HG03565 (cell line): ENCODE measurements at regions not wholly inside any gene's neighbourhood (a gene's known extent, or its start where the extent isn't known, plus 50 kb on each side); places are given as distances from the start of the nearest gene placed in this dataset.

ENCODE experiments used
- ATAC-seq: cut with Tn5 transposase; IDR thresholded peaks from one replicate; pipeline ENCODE4 v1.9.1; 2021; ENCODE audit warnings: mild to moderate bottlenecking, moderate library complexity; ENCODE audit not compliant: unreplicated experiment

DNA sequence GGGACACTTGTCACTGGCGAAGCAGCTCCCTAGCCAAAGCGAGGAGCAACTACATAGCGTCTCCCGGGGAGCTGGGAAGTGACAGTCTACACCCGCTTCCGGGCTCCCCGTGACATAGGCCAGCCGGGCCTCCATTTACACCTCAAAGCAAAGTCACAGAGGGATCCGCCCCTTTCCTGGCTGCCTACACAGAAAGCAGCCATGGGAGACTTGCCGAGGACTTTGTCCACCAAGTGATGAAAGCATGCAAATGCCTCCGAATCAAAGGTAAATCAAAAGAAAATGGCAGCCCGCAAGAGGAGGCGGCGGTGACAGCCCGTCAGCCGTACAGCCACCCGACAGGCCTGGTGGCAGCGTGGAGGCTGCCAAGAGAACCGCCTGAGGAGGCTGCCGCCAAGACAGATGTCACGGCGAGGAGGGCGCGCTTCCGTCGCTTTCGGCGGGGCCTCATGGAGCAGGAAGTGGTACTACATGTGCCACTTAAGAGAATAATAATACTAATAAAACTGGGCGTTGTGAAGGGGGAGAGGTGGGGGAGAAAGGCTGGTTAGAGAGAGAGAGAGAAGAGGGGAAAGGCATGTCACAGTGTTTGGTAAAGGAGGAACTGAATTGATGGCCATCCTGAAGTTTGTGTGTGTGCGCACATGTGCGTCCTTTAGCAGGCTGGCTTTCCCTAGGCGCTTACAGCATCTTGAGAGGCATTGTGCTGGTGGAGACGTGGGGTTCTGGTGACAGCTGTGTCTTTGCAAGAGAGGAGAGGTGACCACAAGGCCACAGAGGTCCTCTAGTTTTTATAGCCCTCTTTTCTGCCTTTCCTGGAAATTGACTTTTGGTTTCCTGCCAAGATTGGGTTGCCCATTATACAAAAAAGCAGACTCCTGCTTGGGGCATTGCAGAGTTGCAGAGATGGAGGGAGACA lies 661.7 kb downstream of the VRK1 start:
- ATAC-seq = no peak

DNA sequence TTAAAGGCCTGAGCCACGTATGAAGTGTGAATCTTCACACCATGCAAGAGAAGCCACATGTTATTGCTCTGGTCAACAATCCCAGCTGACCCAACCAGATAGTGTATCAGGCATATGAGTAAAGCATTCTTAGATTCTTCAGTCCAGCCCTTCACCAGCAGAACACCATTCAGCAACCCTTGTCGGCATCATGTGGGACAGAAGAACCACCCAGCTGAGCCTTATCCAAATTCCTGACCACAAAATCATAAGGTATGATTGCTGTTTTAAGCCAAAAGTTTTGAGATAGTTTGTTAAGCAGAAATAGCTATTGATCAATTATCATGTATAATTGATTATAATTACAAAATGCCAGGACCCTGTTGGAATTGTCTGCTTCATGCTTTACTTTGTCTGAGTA lies 664.9 kb downstream of the VRK1 start:
- no peak for ATAC-seq

DNA sequence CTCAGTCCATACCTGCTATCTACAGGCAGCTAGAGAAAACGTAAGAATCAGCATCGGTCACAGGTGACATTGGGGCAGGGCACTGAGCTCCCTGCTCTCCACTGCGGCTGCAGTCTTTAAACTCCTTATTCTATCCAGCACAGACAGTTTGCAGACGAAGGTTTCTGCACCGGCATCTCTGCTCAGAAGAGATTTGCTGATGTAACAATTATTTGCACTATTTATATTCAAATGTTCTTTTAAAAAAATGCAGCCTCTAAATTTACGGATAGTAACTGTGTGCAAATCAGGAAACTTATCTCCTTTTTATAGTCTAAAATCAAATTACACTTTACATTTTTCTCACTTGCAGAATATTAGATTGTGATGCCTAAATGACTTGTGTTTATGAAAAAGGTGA lies 671.0 kb downstream of the VRK1 start:
- no peak for ATAC-seq

DNA sequence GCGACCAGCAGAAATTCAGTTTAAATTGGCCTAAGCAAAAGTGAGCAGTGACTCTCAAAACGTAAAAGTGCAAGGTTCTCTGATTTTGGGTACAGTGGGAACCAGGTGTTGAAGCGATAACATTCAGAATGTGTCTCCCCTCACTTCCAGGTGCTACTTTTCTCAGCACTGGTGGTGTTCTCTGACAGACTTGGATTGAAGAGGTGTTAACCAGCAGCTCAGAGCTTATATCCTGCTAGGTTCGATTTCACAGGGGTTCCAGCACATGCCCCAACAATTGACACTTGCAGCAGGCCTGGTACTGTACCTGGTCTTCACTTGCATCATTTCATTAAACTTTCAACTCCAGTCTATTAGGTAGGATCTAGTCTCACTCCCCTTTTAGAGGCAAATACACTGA lies 680.2 kb downstream of the VRK1 start:
- ATAC-seq = no peak

DNA sequence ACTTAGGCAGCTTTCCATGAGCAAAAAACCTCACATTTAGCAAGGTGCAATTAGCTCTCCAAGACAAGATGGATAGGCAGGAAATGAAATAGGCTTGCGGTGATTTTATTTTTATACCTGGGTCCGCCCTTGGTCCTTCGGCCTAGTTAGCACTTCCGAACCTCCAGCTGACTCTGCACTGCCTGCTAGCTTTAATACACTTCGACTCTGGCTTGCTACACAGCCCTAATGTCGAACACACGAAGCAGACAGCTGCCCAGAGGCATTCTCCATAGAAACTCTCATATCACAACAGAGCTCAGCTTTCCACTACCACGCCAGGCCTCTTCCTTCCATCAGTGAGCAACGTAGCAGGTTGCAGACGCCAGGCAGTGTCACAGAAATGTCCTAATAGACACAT lies 688.0 kb downstream of the VRK1 start:
- no peak for ATAC-seq

DNA sequence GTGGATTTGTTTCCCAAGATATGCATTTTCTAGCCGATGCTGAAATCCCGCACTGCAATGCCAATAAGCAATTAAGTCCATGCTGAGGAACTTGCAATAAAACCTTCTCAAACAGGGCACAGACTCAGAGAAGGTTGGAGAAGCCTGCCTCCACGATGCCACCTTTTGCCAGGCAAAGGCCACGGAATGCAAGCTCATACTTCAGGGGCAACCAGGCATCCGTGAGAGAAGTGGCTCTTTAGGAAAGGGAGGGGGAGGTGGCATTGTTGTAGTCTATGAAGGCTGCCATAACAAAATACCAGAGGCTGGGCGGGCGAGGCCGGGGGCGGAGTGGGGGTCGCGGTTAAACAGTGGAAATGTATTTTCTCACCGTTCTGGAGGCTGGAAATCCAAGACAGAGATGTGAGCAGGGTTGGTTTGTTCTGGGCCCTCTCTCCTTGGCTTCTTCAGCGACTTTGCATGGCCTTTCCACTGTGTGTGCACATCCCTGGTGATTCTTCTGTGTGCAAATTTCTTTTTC lies 689.5 kb downstream of the VRK1 start:
- ATAC-seq = no peak

DNA sequence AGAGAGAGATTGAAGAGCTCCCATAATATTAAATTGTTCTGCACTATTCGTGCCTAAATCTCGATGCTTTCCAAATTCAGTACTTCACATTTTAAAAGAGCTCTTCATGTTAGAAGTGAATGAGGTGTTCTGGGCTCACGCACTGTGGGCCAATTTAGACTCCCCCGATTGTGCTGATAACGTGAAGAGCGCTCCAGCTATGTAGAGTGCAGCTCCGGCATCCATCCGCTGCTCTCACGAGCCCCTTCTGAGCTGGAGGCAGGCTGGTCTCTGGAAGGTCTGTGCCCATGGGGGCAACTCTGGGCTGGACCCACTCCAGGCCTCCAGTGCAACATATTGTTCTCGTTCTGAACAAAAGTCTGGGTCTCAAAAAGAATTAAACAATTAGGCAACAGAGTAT lies 692.6 kb downstream of the VRK1 start:
- ATAC-seq = no peak

DNA sequence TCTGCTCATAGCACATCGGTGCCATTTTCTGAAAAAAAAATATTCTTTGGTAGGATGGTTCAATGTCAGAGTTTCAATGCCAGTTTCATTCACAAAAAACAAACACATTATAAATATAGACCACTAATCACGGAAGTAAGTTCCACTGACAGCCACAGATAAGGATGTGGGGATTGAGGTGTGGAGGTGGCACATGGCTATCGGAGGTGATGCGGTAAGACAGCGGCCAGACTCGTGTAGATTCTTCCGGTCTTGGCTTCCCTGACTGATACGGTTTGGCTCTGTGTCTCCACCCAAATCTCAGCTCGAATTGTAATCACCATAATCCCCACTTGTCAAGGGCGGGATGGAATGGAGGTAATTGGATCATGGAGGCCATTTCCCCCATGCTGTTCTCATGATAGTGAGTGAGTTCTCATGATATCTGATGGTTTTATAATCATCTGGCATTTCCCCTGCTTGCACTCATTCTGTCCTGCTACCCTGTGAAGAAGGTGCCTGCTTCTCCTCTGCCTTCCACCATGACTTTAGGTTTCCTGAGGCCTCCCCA lies 693.4 kb downstream of the VRK1 start:
- ATAC-seq = no peak

DNA sequence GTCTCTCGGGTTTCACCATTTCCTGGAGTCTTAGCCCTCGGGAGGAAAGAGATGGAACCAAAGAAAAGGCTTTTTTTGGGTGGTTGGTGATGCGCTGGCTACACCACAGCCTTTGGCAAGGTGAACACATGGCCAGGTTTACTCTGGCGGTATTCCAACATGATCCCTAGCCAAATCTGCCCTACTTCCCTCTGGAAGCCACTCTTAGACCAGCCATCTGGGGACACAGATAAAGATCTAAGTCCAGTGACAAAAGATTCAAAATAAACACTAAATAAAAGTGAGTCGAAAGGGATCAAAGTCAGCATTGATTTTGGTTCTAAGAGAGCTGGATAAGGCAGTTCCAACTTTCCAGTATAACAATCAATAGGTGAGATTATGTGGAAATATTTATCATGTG lies 694.5 kb downstream of the VRK1 start:
- no peak for ATAC-seq

DNA sequence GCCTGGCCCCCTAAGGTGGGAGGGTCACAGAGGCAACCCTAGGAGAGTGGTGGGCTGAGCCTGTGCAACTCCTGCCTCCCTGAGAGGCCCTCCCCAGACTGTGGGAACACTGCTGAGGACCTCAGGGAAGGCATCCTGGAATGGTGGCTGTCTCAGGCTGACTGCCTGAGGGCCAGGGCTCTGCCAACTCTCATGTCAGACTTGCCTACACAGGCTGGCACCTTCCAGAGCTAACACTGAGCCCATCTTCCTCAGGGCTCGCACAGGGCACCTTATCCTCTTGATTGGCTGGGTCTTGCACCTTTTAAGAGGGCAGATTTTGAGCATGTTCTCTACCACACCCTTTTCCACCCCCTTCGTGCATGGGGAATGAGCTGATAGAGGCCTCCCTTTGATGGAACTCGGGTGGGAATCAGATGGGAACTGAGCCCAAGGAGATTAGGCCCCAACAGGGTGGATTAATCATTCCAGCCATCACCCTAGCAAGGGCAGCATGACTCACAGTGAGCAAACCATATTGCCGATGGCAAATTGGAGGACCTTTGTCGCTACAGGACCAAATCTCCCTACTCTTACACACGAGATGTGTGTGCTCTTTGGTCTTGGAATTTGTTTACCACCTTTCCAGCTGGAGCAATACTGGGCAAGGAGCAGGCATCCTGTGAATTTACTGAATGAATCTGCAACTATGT lies 702.8 kb downstream of the VRK1 start:
- ATAC-seq = no peak

DNA sequence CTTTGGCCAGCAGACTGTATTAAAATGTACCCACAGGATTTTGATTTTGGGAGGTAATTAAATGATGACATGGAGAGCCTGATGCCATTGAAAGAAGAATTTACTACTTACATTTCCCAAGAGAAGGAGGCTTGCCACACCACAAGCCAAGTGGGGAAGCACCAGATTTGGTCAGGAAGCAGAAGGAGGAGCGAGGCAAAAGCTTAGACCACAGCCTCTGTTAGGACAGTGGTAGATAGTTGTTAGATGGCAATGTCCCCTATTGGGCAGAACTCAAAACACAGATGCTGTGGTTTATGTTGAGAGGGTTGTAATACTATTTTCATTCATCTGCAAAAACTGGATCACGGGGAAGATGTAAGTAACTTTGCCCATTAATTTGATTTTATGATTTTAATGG lies 709.4 kb downstream of the VRK1 start:
- no peak for ATAC-seq

DNA sequence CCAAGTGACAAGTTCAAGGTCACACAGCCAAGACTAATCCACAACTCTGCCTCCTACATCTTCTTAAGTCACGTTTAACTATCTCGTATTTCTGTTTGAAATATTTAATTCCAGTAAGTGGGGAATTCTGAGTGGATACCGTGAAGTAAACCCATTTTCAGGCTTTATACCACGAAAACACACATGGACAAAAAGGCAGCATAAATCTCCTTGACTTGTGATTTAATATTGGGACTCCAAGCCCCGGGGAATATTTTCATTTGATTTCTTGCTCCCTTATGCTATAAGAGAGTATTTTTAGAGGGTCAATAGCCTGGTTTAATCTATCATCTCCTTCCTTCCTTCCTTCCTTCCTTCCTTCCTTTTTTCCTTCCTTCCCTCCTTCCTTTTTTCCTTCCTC lies 716.7 kb downstream of the VRK1 start:
- ATAC-seq = no peak

DNA sequence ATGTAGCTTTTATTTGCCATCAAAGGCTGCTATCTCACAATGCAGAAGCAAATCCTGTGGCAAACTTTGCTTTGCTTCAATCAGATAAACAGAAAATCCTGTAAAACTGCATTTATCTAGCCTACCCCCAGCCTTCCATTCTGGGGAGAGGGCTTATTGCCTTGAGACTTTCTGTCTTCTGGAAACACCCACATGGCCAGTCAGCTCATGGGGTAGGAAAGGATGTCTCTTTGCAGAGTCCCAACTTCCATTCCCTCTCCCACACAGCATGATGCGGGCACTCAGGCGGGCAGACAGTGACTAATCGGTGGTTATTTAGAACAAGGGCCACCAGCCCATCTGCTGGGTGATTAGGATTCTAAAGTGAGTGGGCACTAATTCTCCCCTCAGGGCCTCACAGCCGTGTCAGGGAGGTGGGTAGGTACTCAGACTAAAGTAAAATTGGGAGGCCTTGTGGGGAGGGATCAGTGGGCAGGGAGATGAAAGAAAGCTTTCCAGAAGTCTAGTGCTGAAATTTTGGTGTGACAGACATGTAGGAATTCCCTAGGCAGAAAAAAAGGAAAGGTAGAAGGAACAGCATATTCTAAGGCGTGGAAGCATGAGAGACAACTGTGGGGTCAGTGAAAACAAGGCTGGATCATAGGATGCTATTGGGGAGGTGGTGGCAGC lies 720.5 kb downstream of the VRK1 start:
- no peak for ATAC-seq

DNA sequence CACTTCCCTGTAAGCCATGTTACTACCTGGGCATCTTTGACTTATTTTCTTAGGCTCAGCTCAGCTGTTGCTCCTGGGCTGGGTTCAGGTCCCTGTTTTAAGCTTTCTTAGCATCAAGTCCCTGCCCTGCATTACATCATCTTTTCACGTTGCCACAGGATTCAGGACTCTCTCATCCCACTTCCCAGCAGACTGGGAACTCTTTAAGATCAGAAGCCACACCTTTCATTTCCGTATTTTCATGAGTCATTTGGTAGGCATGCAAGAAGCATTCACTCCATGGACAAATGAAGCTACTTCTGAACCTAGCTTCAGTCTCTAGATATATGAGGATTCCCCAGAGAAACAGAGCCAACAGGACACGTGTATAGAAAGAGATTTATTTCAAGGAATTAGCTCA lies 726.8 kb downstream of the VRK1 start:
- no peak for ATAC-seq

DNA sequence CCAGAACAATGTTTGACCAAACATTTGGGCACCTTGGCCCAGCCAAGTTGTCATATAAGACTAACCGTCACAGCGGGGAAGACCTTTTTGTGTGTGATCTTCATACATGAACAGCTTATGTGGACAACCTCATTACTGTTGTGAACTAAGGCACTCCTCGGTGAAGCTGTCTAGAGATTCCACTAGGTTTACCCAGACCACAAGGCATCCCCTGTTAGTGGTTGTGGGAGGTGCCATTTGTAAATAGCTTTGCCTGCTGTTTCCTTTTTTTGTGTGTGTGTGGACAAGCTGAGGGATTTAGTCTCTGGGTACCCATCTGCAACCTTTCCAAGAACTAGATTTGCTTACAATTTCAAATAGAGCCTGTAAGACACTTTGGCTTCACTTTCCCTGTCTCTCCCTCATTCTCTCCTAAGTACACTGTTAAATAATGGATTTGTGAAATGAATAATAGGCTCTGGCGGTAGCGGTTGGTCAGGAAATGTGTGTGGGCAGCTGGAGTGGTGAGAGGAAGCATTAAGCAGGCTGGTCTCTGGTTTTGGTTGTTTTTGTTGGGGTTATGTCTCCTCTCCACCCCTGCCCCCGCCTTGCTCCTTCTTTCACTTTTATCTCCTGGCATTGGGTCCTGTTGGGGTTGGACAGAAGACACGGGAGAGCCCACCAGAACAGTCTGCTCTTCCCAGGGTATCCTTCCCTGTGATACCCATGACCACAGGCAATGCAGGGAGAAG lies 727.6 kb downstream of the VRK1 start:
- ATAC-seq = no peak

DNA sequence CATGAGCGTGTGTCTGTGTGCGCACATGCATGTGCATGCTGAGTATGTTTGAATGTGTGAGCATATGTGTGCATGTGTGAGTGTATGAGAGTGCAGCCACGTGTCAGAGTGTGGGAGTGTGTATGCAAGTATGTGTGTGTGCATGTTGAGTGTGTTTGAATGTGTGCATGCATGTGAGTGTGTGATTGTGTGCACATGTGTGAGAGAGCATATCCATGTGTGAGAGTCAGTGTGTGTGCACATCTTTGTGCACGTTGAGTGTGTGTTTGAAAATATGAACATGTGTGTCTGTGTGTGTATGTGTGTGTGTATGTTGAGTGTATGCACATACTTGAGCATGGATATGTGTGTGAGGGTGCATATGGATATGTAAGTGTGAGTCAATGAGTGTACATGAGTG lies 730.8 kb downstream of the VRK1 start:
- ATAC-seq = no peak

DNA sequence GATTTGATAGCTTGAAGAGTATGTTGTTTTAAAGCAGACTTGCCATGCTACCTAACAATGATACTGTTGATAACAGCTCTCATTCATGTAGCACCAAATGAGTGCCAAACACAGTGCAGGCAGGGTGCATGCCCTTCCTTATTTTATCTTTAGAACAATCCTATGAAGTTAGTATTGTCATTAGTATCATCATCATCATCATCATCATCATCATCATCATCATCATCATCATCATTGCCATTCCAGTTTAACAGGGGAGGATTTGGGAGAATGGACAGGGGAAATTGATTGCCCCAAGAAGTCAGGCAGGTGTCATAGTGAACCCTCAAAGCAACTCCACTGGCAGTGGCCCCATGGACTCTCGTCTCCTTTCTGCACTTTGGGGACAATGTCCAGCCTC lies 734.9 kb downstream of the VRK1 start:
- no peak for ATAC-seq

DNA sequence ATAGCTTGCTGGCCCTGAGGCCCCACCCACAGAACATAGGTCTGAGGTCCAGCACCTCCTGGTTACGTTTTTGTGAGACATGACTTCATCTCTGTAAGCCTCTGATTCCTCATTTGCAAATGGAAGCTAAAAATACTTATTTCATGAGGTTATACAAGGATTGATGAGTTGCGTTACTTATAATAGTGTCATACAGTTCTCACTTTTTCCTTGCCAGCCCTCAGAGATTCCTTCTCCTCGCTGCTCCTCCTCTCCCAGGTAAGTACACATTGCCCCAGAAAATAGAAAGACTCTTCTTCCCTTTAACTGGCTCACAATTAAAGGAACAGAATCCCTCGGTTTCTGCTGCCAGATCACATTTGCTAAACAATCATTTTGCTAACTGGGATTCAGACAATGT lies 739.2 kb downstream of the VRK1 start:
- ATAC-seq = no peak

DNA sequence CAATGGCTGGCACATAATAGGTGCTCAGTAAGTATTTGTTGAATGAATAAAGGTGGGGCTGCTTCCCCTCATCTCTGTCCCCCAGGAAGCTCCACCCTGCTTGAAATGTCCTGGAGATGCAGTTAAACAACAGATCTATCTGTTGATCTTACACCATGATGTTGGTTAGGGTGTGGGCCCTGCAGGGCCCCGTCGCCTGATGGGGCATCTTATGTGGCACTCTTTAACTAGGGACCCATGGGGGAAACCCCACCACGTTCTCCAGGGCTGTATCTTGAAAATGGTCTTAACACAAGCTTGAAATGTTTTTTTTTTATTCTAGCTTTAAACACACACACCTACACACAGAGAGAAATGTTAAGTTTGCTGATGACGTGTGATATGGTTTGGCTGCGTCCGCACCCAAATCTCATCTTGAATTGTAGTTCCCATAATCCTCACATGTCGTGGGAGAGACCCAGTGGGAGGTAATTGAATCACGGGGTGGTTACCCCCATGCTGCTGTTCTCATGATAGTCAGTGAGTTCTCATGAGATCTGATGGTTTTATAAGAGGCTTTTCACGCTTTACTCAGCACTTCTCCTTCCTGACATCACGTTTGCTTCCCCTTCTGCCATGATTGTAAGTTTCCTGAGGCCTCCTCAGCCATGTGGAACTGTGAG lies 741.7 kb downstream of the VRK1 start:
- ATAC-seq = no peak

DNA sequence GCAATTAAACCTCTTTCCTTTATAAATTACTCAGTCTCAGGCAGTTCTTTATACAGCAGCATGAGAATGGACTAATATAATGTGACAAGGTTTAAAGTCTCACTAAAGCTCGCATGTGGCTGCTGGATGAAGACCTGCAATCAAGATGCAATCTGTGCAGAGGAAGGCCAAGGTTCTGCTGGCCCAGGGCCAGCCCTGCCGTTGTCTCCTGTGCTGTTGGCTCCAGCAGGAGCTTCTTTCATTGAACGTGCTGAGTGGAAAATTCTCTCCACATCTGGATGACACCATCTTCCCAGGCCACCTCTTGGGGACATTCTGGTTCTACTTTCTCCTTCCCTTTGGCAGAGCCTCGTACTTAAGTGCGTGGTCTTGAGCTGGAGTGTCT lies 742.2 kb downstream of the VRK1 start:
- no peak for ATAC-seq
